Central memory CD4-positive, alpha-beta T cell (primary cell): ENCODE measurements at regions not wholly inside any gene's neighbourhood (a gene's known extent, or its start where the extent isn't known, plus 50 kb on each side); places are given as distances from the start of the nearest gene placed in this dataset.

Experiments
- DNase-seq: peaks from one replicate; pipeline ENCODE4 v3.0.0; 2022

GRCh38 chr5:158178535-158178934, 319.6 kb upstream of the CLINT1 start:
- no peak for DNase-seq

GRCh38 chr5:158177146-158177545, 318.2 kb upstream of the CLINT1 start:
- DNase-seq = no peak

- no peak for DNase-seq
Measured at GRCh38 chr5:158175934-158176481, 317.1 kb upstream of the CLINT1 start.

GRCh38 chr5:158174918-158175851, 316.2 kb upstream of the CLINT1 start:
- DNase-seq = peak; percentile 7

- no peak for DNase-seq
Measured at GRCh38 chr5:158174026-158174425, 315.1 kb upstream of the CLINT1 start.

GRCh38 chr5:158172005-158172404, 313.1 kb upstream of the CLINT1 start:
- DNase-seq = no peak

- no peak for DNase-seq
Measured at GRCh38 chr5:158170534-158170933, 311.6 kb upstream of the CLINT1 start.

- DNase-seq = no peak
Measured at GRCh38 chr5:158170060-158170459, 311.1 kb upstream of the CLINT1 start.

- DNase-seq = no peak
Measured at GRCh38 chr5:158166424-158166823, 307.5 kb upstream of the CLINT1 start.

GRCh38 chr5:158165647-158166046, 306.7 kb upstream of the CLINT1 start:
- DNase-seq = no peak

GRCh38 chr5:158164296-158165047, 305.5 kb upstream of the CLINT1 start:
- no peak for DNase-seq

- no peak for DNase-seq
Measured at GRCh38 chr5:158163451-158164295, 304.7 kb upstream of the CLINT1 start.

- DNase-seq = no peak
Measured at GRCh38 chr5:158162479-158163034, 303.6 kb upstream of the CLINT1 start.

- no peak for DNase-seq
Measured at GRCh38 chr5:158162026-158162425, 303.1 kb upstream of the CLINT1 start.

GRCh38 chr5:158159621-158160020, 300.7 kb upstream of the CLINT1 start:
- no peak for DNase-seq

- no peak for DNase-seq
Measured at GRCh38 chr5:158155811-158156505, 297.0 kb upstream of the CLINT1 start.

- DNase-seq = no peak
Measured at GRCh38 chr5:158155067-158155466, 296.1 kb upstream of the CLINT1 start.

GRCh38 chr5:158154226-158155005, 295.5 kb upstream of the CLINT1 start:
- DNase-seq = no peak

- no peak for DNase-seq
Measured at GRCh38 chr5:158153508-158153907, 294.6 kb upstream of the CLINT1 start.

GRCh38 chr5:158152136-158152535, 293.2 kb upstream of the CLINT1 start:
- DNase-seq = no peak

GRCh38 chr5:158147227-158147626, 288.3 kb upstream of the CLINT1 start:
- no peak for DNase-seq
